ENCODE measurements at regions not wholly inside any gene's neighbourhood (a gene's known extent, or its start where the extent isn't known, plus 50 kb on each side); places are given as distances from the start of the nearest gene placed in this dataset.

GRCh38 chr17:53635444-53635843 is 187.3 kb upstream of the KIF2B start:
- no peaks in the 10 kb centered on the region for H3F3A ChIP-seq (ENCODE audit: insufficient read depth, low read depth)
- no peak overlapping the region for H3K4me2 ChIP-seq
- no peak overlapping the region for H3K4me3 ChIP-seq
- TF ChIP-seq CTCF (conservative IDR thresholded peaks at IDR 0.05) (no peak), EZH2 (IDR thresholded peaks at IDR 0.05; ENCODE audit: low read depth) (no peak)
- no peaks in the 10 kb centered on the region for H3K4me1 ChIP-seq (replicated peaks; ENCODE audit: insufficient read depth)
- CTCF ChIA-PET, result no interaction called here
- POLR2A ChIA-PET (ENCODE audit: unreplicated experiment), result no interaction called here
- H3K36me3 ChIP-seq (ENCODE audit: low read depth), result no peaks in the 10 kb centered on the region
- intact Hi-C loops (cut with micrococcal nuclease; ENCODE audit: unreplicated experiment), result no loop called here
- H3K27me3 ChIP-seq (ENCODE audit: insufficient read depth, low read depth), result 0 out of 2 replicates have a peak, but pooled peaks cover 3% of the 10 kb centered on the region
- H3K9me2 ChIP-seq (ENCODE audit: insufficient read depth), result no peaks in the 10 kb centered on the region
- no peaks in the 10 kb centered on the region for H3K79me2 ChIP-seq (ENCODE audit: low read depth)
- BruUV-seq (replicated peaks), result no TSS peak
- H2AFZ ChIP-seq, result no peak overlapping the region
- H3K9me3 ChIP-seq (ENCODE audit: insufficient read depth, low read depth), result no peaks in the 10 kb centered on the region
- H4K20me1 ChIP-seq (ENCODE audit: insufficient read depth), result no peaks in the 10 kb centered on the region; the same call in 1 of the 2 replicates
- no peak overlapping the region for H3K27ac ChIP-seq
- DNase-seq, result no peak

- no peaks in the 10 kb centered on the region for H3K79me2 ChIP-seq (ENCODE audit: low read depth)
- DNase-seq, result no peak
- no peak overlapping the region for H3K4me3 ChIP-seq
- no peak overlapping the region for H3K4me2 ChIP-seq
- no peaks in the 10 kb centered on the region for H4K20me1 ChIP-seq (ENCODE audit: insufficient read depth)
- no peak overlapping the region for H2AFZ ChIP-seq
- ChIA-PET POLR2A (ENCODE audit: unreplicated experiment) (no interaction called here), CTCF (no interaction called here)
- no peaks in the 10 kb centered on the region for H3F3A ChIP-seq (ENCODE audit: insufficient read depth, low read depth)
- no peaks in the 10 kb centered on the region for H3K36me3 ChIP-seq (ENCODE audit: low read depth)
- H3K9me3 ChIP-seq (ENCODE audit: insufficient read depth, low read depth), result no peaks in the 10 kb centered on the region
- intact Hi-C loops (cut with micrococcal nuclease; ENCODE audit: unreplicated experiment), result no loop called here
- H3K27me3 ChIP-seq (ENCODE audit: insufficient read depth, low read depth), result 0 out of 2 replicates have a peak, but pooled peaks cover 3% of the 10 kb centered on the region
- H3K4me1 ChIP-seq (replicated peaks; ENCODE audit: insufficient read depth), result no peaks in the 10 kb centered on the region
- H3K9me2 ChIP-seq (ENCODE audit: insufficient read depth), result no peaks in the 10 kb centered on the region
- no peak overlapping the region for H3K27ac ChIP-seq
- TF ChIP-seq EZH2 (IDR thresholded peaks at IDR 0.05; ENCODE audit: low read depth) (no peak), CTCF (conservative IDR thresholded peaks at IDR 0.05) (no peak)
- BruUV-seq (replicated peaks), result no TSS peak
Observed at GRCh38 chr17:53633856-53634255, 188.9 kb upstream of the KIF2B start.

DNA sequence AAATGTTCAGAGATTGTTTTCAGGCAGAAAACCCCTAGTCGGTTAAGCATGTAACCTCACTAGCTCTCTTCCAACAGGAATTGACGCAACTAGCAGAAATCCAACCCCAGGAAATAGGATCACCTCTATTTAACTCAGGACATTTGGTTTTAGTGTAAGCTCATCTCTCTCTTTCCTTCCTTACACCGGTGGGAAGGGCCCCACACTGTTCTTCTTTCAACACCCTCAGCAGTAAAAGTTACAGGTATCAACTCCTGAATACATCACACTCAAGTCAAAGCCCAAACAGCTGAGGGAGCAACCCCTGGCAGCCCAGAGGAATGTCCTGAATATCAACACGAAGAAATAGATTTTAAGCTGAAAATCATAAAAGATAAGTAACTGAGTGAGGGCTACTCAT is 191.2 kb upstream of the KIF2B start:
- Histone ChIP-seq H3K9me2 (ENCODE audit: insufficient read depth) (no peaks in the 10 kb centered on the region), H3K4me2 (no peak overlapping the region), H3K27me3 (ENCODE audit: insufficient read depth, low read depth) (0 out of 2 replicates have a peak, but pooled peaks cover 3% of the 10 kb centered on the region), H3K9me3 (ENCODE audit: insufficient read depth, low read depth) (no peaks in the 10 kb centered on the region), H3K79me2 (ENCODE audit: low read depth) (no peaks in the 10 kb centered on the region), H3K4me1 (replicated peaks; ENCODE audit: insufficient read depth) (peaks cover 13% of the 10 kb centered on the region), H3K27ac (no peak overlapping the region), H3K4me3 (no peak overlapping the region), H3F3A (ENCODE audit: insufficient read depth, low read depth) (no peaks in the 10 kb centered on the region; the same call in 1 of the 2 replicates), H3K36me3 (ENCODE audit: low read depth) (no peaks in the 10 kb centered on the region), H4K20me1 (ENCODE audit: insufficient read depth) (no peaks in the 10 kb centered on the region), H2AFZ (no peak overlapping the region)
- CTCF ChIA-PET, result no interaction called here
- no peak for DNase-seq
- POLR2A ChIA-PET (ENCODE audit: unreplicated experiment), result no interaction called here
- intact Hi-C loops (cut with micrococcal nuclease; ENCODE audit: unreplicated experiment), result no loop called here
- TF ChIP-seq EZH2 (IDR thresholded peaks at IDR 0.05; ENCODE audit: low read depth) (no peak), CTCF (conservative IDR thresholded peaks at IDR 0.05) (no peak)
- no TSS peak for BruUV-seq (replicated peaks)
